SK-N-SH treated with all-trans-retinoic acid at 6 μM for 48 hours (cell line): ENCODE measurements at regions not wholly inside any gene's neighbourhood (a gene's known extent, or its start where the extent isn't known, plus 50 kb on each side); places are given as distances from the start of the nearest gene placed in this dataset.

Experiments
- ESRRG ChIP-seq: fragments of 250-450 bp; sonication (Bioruptor Pico); IDR thresholded peaks from 2 replicates; pipeline ENCODE4 v1.6.1; 2021; ENCODE audit warnings: mild to moderate bottlenecking
- ZFP30 ChIP-seq: fragments of 450-650 bp; formaldehyde crosslinking; IDR thresholded peaks from 2 replicates; pipeline ENCODE4 v1.5.0; 2022; ENCODE audit warnings: mild to moderate bottlenecking, moderate library complexity
- ZNF565 ChIP-seq: fragments of 450-650 bp; formaldehyde crosslinking; conservative IDR thresholded peaks from 2 replicates; pipeline ENCODE4 v1.5.0; 2020; ENCODE audit warnings: low read depth, mild to moderate bottlenecking, moderate library complexity
- ZNF70 ChIP-seq: fragments of 450-650 bp; formaldehyde crosslinking; IDR thresholded peaks from 2 replicates; pipeline ENCODE4 v1.5.0; 2020; ENCODE audit warnings: mild to moderate bottlenecking, moderate library complexity

GRCh38 chr2:62309465-62310091 is 113.7 kb downstream of the B3GNT2 start:
- TF ChIP-seq ZFP30 (CRISPR knock-in tag) (no peak), ESRRG (CRISPR knock-in tag) (no peak), ZNF70 (no peak), ZNF565 (CRISPR knock-in tag) (no peak)
